GM19395 (cell line): ENCODE measurements at regions not wholly inside any gene's neighbourhood (a gene's known extent, or its start where the extent isn't known, plus 50 kb on each side); places are given as distances from the start of the nearest gene placed in this dataset.

ENCODE experiments used
- ATAC-seq: cut with Tn5 transposase; IDR thresholded peaks from one replicate; pipeline ENCODE4 v1.9.1; 2021; ENCODE audit warnings: mild to moderate bottlenecking, moderate library complexity; ENCODE audit not compliant: unreplicated experiment

DNA sequence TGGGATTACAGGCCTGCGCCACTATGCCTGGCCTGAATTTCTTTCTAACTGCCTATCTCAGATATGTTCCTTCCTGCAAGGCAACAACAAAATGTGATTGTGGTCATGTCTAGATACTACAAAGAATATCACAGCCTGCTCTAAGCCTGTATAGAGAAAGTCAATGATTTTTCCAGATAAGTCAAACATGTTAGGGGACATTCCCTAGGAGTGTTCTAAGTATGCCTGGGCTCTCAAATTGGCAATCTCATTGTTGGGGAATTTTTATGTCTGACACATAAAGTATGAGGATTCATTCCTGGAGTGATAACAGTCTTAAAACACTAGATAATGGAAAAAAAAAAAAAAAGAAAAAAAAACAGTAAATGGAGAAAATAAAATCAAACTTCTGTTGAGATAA is 406.1 kb downstream of the GATA3 start:
- ATAC-seq = no peak

DNA sequence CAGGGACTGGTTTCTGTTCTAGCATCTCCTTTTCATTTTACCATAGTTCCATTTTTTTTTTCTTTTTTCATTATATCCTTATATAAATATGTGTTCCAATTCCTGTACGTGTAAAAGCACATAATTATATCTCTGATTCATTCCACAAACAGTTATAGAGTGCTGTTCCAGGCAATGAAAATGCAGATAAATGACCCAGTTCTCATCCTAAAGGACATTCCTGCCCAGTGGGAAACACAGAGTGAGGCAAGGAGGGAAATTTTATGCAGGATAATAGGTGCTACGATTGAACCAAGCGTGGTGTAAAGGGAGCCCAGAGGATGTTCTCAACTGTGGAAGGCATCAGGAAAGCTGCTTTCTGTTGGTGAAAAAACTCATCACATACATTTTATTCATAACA is 408.1 kb downstream of the GATA3 start:
- ATAC-seq = no peak

DNA sequence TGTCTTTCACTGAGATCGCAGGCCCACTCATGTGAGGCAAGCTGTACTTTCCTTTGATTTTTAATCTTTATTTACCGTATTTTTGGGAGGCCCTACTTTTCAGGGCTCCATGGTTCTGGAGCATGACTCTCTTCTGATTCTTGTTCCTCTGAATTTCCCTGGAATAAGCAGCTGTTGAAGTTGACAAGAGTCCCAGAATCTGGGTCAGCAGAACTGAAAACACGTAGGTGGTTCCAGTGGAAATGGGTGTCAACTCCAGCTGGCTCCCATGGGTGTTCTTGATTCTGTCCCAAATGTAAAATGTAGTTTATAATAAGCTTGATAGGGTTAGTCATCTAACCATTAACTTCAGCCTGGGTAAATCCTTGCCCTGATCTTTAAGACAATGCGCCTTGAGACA is 409.4 kb downstream of the GATA3 start:
- no peak for ATAC-seq

DNA sequence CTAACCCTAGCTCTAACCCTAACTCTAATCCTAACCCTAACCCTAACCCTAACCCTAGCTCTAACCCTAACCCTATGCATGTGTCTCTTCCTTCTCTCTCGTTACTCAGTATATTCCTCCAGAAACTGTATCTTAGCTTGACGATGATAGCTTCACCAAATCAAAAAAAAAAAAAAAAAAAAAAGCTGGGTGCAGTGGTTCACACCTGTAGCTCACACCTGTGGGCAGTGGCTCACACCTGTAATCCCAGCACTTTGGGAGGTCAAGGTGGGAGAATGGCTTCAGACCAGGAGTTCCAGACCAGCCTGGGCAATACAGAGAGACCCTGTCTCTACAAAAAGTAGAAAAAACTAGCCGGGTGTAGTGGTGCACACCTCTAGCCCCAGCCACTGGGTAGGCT is 414.0 kb downstream of the GATA3 start:
- no peak for ATAC-seq

DNA sequence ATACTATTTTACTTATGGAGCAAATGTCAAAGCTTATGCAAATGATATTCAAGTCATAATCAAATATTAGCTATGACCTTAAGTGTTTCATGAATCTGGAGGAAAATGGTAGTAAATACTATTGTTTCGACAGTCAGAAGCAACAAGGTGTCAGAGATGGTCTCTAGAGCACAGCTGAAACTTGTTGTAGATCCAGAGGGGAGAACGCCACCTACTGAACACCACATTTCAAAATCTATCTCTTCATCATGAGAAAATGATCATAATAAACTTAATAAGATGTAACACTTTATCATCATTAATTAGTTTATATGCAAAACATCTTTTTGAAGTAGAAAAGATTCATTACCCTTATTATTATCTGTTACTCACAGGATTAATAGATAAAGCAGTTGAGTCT is 418.7 kb downstream of the GATA3 start:
- no peak for ATAC-seq

DNA sequence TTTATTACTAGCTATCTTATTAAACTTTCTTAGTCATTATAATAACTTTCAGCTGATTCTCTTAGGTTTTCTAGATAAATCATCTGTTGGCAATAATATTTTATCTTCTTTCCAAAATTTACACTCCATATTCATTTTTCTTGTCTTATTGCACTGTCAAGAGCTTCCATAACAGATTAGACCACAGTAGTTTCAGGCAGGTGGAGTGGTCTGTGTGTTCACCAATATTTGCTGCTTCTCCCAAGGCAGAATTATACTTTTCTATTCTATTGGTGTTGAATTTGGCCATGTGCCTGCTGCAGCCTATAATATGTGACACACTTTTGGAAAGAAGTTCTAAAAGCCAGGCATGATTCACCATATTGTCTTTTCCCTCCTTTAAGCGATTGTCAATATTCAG is 422.8 kb downstream of the GATA3 start:
- ATAC-seq = no peak

DNA sequence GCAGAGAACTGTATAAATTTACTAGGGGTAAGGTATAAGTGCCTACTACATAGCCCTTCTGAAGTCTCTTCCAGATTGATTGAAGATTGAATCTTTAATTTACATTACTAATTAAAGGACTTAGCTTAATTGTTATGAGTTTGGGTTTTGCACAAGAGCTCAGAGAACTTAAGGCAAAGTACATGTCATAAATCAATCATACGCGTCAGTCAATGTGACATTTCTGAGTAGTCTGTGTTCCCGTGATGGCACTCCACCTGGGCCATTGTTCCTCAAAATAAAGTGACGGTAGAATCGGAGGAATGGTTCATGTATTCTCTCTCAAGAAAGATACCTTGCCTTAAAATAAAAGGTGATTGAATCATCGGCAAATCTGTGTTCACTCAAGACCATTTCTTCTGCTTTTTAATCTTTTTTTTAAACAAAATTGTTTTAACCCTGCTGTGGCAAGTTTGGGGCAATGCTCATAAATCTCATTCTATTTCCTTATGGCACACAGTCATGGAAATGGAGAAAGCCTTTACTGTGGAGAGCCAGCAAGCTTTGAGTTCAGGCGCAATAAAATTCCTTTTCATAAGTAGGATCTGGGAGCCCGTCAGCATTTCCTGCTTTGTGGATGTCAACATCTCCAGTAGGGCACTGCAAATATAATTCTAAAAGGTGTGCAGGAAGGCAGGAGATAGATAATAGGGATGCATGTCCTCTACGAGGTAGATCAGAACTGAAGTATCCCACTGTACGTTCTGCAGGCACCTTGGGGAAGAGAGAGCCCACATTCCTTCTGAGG is 427.4 kb downstream of the GATA3 start:
- ATAC-seq = no peak

DNA sequence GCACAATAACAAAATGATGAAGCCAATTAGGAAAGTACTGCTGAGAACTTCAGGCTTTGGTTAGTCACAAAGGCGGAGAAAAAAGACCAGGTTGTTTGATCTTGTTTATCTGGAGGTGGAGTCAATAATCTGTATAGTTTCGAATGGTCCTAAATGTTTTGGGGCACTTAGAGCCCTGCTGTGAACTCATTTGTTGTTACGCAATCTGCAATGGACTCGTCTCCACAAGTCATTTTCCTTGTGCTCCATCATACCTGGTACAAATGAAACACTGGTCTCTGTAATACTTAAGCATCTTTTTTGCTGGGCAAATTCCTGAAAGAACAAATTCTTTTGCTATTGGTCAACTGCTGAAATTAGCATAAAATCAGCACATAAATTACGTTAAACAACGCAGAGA is 430.5 kb downstream of the GATA3 start:
- ATAC-seq = no peak

DNA sequence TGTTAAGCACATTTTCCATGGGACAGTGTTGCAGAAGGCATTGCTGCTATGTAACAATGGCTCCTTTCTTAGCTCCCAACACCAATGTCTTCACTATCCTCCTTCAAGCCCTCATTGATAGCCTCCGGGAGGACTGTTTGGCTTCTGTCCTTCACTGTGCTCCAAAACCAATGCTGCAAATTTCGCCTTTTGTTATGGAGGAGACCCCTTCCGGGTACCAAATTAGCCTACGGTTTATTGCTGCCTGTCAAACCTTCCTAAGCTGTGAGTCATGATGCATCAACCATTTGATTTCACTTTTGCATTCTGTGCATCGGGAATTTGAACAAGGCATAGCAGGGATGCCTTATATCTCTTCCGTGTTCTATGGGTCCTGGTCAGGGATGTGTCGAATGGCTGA is 432.9 kb downstream of the GATA3 start:
- ATAC-seq = no peak

DNA sequence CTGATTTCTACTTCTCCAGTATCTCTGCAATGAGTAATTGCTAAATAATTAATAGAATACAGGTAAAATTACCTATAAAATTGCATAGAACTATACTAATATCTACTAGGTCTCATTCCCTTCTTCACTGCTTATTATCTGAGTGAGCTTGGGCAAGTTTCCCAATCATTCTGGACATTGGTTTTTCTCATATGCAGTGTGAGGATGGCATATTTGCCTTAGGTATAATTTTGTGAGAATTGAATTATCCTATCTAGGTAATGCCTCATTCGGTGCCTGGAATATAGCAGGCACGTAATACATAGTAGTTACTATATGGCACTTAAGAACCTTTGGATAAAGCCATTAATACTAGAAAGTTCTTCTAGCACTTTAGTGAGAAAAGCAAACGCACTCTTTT is 434.7 kb downstream of the GATA3 start:
- no peak for ATAC-seq

DNA sequence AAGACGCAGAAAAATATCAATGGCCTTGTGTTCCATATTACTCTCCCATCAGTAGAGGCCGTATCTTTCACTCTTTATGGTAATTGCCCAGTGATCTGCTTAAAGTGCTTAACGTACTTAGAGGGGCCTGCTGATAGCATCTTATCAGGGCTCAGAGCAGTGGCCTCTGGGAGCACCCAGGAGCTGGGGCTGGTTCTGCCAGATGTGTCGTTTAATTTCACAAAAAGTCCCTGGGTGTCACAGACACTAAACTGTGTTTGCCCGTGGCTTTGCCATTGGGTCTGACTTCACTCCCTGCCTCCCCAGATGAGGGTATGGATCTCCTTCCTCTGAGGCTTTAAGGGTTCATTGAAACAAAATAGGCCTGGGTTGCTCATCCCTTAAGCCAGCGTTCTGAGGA is 435.3 kb downstream of the GATA3 start:
- no peak for ATAC-seq

DNA sequence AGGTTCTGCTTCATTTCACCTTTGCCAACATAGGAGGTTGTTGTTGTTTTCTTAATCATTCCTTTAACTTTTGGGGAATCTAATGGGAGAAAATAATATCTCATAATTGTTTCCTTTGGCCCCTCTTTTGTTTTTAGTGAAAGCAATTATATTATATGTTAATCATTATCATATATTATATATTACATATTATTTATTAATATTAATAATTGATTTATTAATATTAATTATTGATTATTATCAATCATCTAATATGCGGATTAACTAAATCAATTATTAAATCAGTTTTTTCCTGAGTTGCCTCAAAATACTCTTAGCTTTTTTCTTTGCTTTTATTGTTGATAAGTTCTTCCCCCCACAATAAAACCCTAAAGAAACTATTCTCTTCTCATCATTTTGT is 443.8 kb downstream of the GATA3 start:
- no peak for ATAC-seq

DNA sequence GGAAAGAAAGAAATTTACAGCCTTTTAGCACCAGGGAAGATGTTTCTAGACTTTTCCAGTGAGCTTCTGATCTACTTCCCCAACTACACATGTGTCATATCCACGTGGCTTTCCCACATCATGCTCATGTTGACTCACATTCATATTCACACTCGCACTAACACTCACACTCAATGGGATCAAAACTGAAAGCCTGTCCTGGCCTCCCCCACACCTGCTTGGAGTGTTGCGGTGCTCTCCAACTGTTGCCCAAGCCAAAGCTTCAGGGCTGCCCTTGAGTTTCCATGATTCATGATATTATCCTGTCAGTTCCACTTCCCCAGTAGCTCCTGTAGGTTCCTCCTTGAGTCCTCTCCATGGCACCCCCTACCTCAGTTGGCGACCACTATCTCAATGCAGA is 444.4 kb downstream of the GATA3 start:
- no peak for ATAC-seq

DNA sequence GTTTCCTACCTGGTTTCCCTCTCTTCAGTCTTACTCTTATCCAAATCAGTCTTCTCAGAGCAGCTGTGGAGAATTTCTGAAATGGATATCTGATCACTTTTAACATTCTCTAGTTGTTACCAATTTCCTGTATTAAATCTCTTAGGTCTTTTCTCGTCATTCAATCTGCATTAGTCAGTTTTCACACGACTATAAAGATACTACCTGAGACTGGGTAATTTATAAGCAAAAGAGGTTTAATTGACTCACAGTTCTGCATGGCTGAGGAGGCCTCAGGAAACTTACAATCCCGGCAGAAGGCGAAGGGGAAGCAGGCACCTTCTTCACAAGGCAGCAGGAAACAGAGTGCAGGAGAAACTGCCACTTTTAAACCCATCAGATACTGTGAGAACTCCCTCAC is 444.8 kb downstream of the GATA3 start:
- no peak for ATAC-seq

DNA sequence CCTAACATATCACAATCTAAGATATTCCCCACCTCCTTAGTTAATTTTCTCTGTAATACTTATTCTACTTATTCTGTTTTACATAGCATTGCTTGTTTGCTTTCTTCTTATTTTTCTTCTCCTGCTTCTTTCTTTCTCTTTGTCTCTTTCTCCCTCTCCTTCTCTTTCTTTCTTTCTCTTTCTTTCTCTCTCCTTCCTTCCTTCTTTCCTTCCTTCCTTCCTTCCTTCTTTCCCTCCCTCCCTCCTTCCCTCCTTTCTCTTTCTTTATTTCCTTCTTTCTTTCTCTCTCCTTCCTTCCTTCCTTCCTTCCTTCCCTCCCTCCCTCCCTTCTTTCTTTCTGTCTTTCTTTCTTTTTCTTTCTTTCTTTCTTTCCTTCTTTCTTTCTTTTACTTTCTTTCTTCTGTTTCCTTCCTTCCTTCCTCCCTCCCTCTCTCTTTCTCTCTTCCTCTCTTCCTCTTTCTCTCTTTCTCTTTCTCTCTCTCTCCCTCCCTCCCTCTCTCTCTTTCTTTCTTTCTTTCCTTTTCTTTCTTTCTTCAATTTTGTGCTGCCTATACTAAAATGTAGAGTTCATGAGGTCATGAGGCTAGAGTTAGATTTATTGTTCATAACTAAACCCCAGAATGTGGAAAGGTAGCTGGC is 445.4 kb downstream of the GATA3 start:
- ATAC-seq = no peak

DNA sequence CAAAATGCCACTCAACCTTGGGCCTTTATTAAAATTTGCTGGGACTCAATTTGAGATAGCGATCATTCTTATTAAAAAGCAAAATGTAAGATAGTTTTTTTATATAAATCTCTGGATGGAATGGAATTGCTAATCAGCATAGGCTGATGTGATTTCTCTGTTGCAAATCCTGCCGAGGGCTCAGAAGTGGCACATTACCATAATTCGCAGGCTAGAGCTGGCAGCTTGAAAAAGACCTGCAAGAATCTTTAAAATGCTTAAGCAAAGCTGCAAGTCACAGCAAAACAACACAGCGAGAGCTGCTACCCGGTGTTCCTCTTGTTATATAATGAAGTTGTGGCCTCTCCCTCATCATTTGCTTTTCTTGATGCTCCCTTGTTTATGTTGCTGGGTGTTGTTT is 448.1 kb downstream of the GATA3 start:
- no peak for ATAC-seq

DNA sequence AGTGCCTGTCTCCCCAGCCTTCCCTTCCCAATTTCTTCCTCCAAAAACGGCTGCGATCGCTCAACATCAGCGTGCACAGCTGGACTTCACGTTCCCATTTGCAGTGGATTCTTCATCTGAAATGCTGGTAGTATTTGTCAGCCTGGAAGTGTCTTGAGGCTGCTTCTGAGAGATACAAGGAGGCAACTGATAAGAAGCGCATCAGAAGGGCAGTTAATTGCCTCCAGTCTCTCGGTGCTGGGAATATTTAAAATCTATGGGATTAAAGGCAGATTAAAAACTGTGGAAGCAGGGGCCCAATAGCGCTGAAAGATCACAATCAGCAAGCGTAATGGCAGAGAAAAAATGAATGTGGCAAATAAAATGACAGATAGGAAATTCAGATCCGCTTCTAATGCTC is 450.0 kb downstream of the GATA3 start:
- no peak for ATAC-seq

DNA sequence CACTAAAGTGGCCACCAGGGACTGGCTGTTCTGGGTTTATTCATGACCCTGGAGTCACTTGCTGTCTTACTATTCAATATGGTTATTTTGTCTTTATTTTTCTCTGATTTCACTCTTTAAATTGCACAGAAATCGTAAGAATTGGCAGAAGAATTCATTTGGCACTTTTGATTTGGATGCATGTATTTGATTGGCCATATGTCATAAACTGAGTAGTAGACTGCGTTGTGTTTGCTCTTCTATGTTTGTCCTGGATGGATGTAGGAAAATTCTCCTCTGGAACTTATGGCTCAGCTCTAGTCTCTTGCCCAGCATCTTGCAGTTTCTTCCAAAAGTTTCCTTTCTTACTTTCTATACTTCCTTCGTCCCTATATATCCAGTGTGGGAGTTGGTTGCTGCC is 452.7 kb downstream of the GATA3 start:
- no peak for ATAC-seq

DNA sequence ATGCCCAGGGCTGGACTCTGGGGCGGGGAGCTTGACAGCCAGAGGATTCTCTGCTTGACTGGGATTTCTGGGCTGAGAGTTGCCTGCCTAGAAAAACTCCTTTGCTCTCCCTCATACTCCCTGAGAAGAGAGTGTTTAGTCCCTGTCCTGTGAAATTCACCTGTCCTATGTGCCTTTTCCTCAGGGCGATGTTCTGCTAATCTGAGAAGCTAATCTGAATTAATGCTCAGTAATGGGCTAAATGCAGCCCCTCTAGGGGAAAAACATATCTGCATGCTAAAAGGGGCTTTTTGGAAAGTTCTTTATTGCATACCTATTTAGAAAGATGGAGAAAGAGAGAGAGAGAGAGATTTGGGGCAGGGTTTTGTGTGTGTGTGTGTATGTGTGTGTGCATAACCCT is 454.4 kb downstream of the GATA3 start:
- ATAC-seq = no peak

DNA sequence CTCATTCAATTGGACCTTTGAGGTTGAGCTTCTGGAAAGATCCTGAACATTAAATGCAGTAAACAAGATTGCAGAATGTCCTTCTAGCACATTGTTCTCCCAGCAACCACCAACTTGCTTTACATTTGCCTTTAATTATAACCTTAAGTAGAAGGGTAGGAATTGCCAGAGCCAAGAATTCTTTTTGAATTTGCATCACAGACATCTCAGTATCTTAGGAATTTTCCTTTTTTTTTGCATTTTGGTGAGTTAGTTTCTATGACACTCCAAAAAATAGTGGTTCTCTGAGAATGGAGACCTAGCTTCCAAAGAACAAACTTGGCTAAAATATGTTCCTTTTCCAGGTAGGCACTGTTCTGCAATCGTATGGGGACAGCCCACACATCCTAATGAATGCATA is 456.0 kb downstream of the GATA3 start:
- ATAC-seq = no peak

DNA sequence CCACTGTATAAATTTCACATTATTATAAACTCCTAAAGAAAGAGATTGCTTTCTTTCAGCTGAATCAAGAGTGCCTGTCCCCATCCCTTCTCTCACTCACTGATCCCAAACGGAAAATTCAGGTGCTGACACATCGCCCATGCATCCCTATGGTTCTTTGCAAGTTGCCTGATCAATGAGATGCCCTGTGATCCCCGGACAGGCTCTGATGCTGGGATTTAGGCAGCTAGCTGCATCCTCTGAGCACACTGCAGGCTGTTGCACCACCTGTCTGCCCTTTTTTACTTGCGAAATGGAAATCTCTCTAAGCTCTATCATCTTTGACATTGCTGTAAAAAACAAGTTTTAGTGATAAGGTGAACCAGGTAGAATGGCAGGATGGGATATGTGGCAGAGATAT is 456.5 kb downstream of the GATA3 start:
- ATAC-seq = no peak

DNA sequence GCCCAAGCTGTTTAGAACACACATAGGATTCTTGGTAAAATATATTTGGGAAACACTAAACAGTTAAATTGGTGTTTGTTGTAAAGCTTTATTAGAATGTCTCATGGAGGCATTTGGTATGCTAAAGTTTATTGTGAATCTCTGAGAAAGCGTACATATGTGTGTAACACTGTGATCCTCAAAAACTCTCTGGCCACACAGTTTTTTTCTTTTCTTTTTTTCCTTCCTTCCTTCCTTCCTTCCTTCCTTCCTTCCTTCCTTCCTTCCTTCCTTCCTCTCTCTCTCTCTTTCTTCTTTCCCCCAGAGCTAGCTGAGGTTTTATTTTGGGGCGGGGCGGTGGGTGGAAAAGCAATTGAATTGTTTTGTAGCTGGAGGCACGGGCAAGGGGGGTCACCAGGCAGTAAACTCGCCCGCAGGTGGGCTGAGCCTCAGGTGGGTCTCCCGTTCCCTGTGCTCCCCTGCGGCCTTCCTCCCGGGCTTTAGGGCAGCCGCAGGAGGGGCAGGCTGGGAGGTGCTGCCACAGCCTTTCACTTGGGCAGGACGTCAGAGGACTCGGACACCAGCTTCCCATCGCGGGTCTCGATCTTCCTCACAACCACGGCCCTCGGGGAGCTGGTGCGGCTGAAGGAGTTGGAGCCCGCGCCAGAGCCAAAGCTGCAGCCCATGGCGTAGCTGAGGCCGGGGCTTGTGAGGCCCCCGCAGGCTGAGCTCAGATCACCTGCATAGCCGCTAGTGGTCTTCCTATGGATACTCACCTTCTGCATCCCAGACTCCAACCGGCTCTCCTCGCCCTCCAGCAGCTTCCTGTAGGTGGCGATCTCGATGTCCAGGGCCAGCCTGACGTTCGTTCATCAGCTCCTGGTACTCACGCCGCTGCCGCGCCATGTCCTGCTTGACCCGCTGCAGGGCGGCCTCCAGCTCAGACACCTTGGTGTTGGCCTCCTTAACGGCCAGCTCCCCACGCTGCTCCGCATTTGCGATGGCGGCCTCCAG is 459.0 kb downstream of the GATA3 start:
- ATAC-seq = no peak
